ENCODE measurements at regions not wholly inside any gene's neighbourhood (a gene's known extent, or its start where the extent isn't known, plus 50 kb on each side); places are given as distances from the start of the nearest gene placed in this dataset.

DNA sequence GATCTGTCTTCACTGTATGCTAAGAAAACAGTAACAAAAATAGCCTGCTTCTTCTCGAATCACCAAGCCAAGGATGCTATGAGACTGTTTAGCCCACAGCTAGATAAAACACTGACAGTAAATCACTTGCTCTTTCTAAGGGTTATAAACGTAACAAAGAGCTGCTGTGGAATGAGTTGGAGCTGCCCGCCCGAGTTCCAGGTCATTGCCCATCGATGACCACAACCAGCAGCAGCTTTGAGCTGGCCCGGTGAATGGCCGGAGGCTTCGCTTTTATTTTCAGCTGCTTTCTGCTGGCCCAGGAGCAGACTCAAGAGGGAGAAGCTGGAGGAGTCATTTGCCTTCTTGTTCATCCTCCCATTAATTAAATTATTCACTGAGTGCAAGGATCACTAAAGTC is 82.2 kb upstream of the CDH4 start:
- Histone ChIP-seq H3K27me3 (ENCODE audit: low read depth) (peaks cover 6% of the 10 kb centered on the region), H3K4me3 (no peak overlapping the region), H3K9me3 (no peaks in the 10 kb centered on the region), H3K36me3 (no peaks in the 10 kb centered on the region), H3K27ac (no peak overlapping the region), H3K4me1 (no peaks in the 10 kb centered on the region)
- TF ChIP-seq, protein P1, sequence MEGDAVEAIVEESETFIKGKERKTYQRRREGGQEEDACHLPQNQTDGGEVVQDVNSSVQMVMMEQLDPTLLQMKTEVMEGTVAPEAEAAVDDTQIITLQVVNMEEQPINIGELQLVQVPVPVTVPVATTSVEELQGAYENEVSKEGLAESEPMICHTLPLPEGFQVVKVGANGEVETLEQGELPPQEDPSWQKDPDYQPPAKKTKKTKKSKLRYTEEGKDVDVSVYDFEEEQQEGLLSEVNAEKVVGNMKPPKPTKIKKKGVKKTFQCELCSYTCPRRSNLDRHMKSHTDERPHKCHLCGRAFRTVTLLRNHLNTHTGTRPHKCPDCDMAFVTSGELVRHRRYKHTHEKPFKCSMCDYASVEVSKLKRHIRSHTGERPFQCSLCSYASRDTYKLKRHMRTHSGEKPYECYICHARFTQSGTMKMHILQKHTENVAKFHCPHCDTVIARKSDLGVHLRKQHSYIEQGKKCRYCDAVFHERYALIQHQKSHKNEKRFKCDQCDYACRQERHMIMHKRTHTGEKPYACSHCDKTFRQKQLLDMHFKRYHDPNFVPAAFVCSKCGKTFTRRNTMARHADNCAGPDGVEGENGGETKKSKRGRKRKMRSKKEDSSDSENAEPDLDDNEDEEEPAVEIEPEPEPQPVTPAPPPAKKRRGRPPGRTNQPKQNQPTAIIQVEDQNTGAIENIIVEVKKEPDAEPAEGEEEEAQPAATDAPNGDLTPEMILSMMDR (IDR thresholded peaks at IDR 0.05): no peak
- ATAC-seq: no peak
- intact Hi-C loops (cut with DNase I): no loop called here
- no peak for DNase-seq

DNA sequence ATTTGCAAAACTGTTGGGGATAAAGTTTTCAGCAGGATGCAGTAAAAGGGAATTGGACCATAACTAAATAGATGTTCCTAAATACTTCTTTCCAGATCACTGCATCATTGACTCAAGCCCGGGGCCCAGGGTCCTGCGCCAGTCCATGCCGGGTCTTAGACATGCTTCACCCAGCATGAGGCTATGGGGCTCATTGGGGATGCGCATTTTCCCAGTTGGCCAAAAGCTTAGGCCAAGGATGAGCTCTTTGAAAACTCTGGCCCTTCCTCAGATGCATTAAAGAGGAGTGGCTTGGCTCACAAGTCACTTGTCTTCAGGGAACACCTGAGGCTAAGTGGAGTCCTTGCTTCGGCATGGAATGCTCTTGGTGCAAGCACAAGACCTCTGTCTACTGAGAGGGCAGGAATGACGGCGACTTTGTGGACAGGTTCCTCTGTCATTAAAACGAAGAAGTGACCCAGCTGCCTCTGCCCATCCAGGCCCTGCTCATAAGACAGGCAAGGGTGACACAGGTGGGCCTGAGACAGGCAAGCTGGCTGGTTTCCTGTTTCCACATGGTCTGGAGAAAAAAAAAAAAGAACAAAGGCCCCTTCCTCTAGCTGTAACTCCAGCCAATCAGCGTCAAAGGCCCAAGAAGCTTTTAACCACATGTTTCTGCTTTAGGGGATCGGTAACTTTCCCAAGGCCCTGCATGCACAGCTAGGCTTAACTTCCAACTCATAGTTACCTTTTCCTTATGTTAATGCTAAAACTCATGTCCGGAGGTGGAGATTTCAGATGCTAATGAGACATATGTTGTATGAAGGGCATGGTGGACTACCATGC is 81.4 kb upstream of the CDH4 start:
- peaks cover 6% of the 10 kb centered on the region for H3K27me3 ChIP-seq (ENCODE audit: low read depth)
- intact Hi-C loops (cut with DNase I): no loop called here

DNA sequence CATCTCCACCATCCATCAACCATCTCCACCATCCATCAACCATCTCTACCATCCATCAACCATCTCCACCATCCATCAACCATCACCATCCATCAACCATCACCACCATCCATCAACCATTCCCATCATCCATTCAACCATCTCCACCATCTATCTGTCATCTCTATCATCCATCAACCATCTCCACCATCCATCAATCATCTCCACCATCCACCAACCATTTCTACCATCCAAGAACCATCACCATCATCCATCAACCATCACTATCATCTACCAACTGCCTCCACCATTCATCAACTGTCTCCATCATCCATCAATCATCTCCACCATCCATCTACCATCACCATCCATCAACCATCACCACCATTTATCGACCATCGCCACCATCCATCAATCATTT is 78.8 kb upstream of the CDH4 start:
- intact Hi-C loops (cut with DNase I): no loop called here
- H3K36me3 ChIP-seq: no peaks in the 10 kb centered on the region
- peaks cover 6% of the 10 kb centered on the region for H3K27me3 ChIP-seq (ENCODE audit: low read depth)

More for the DNA sequence above, 81.4 kb upstream of the CDH4 start:
- DNase-seq (no peak), ATAC-seq (no peak)
- H3K4me3 ChIP-seq: no peak overlapping the region
- H3K36me3 ChIP-seq: no peaks in the 10 kb centered on the region
- H3K9me3 ChIP-seq: no peaks in the 10 kb centered on the region
- H3K4me1 ChIP-seq: no peaks in the 10 kb centered on the region
- H3K27ac ChIP-seq: no peak overlapping the region
- TF ChIP-seq, protein P1 (IDR thresholded peaks at IDR 0.05): no peak

DNA sequence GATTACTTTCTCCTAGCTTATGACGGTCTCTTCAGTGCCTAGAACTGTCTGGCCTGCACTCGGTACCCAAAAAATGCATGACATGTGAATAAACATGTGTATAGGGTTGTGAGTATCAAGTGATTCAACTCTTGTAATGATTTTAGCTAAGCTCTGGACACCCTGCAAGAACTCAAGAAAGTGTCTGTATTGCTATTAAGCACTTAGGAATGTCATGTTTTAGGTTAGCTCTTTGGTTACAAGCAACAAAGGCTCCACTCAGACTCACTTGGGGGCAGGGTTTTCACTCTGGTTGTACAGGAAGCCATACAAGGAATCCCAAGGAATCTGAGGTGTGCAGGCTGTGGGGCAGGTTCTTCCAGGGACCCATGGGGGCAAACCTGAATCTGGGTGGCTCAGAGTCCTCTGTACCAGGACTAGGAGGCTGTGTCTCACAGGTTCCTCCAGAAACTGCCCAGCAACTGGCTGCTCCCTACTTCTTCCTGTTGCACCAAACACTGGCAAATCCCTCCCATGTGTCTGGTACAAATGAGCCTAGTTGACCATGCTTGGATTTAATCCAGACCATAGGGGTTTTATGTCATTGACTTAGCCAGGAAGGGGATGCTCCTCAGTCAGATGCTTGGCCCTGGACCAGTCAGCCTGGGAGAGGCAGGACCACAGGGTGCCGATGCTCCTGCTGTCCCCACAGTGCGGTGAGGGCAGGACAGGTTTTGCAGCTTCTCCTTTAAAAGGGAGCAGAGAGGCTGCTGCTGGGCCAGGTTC is 77.9 kb upstream of the CDH4 start:
- TF ChIP-seq, protein P1 (IDR thresholded peaks at IDR 0.05): no peak
- Histone ChIP-seq H3K4me1 (no peaks in the 10 kb centered on the region), H3K36me3 (no peaks in the 10 kb centered on the region), H3K27me3 (ENCODE audit: low read depth) (peaks cover under 1% of the 10 kb centered on the region), H3K4me3 (no peak overlapping the region), H3K27ac (no peak overlapping the region), H3K9me3 (no peaks in the 10 kb centered on the region)
- ATAC-seq: no peak
- intact Hi-C loops (cut with DNase I): no loop called here
- no peak for DNase-seq

More for the DNA sequence above, 78.8 kb upstream of the CDH4 start:
- DNase-seq (no peak), ATAC-seq (no peak)
- Histone ChIP-seq H3K27ac (no peak overlapping the region), H3K4me3 (no peak overlapping the region), H3K9me3 (no peaks in the 10 kb centered on the region), H3K4me1 (no peaks in the 10 kb centered on the region)
- TF ChIP-seq, protein P1 (IDR thresholded peaks at IDR 0.05): no peak

DNA sequence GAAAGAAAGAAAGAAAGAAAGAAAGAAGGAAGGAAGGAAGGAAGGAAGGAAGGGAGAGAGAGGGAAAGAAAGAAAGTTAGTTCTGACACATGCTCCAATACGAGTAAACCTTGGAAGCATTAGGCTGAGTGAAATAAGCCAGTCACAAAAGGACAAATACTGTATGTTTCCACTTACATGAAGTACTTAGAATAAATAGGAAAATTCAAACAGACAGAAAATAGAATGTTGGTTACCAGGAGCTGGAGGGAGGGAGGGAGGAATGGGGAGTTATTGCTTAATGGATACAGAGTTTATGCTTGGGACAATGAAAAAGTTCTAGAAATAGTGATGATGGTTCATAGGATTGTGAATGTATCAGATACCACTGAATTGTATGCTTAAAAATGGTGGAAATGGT is 75.2 kb upstream of the CDH4 start:
- H3K27me3 ChIP-seq (ENCODE audit: low read depth): no peaks in the 10 kb centered on the region
- ATAC-seq (no peak), DNase-seq (no peak)
- no peaks in the 10 kb centered on the region for H3K36me3 ChIP-seq
- H3K4me1 ChIP-seq: no peaks in the 10 kb centered on the region
- H3K27ac ChIP-seq: no peak overlapping the region
- H3K4me3 ChIP-seq: no peak overlapping the region
- no peaks in the 10 kb centered on the region for H3K9me3 ChIP-seq
- intact Hi-C loops (cut with DNase I): no loop called here
- TF ChIP-seq, protein P1 (IDR thresholded peaks at IDR 0.05): no peak
